Heart left ventricle (tissue), 16 donors: ENCODE measurements at regions not wholly inside any gene's neighbourhood (a gene's known extent, or its start where the extent isn't known, plus 50 kb on each side); places are given as distances from the start of the nearest gene placed in this dataset.

Source experiments
- ATAC-seq, 4 donors: fragments of 200-7000 bp; cut with Tn5 transposase; one replicate each; pipeline ENCODE4 v1.9.1; 2020 to 2022; ENCODE audit warnings: moderate library complexity in 4 of 4, mild to moderate bottlenecking in 3 of 4, moderate number of reproducible peaks in 1 of 4
- DNase-seq, 5 donors: peaks; one replicate each; pipeline ENCODE4 v3.0.0-alpha.2; 2020
- H3K27ac ChIP-seq, 12 donors: fragments of 200-600 bp; sonication (generic) in 4 of 12; one replicate each; pipeline versions ENCODE4 v1.5.0 to v1.8.0; 2016 to 2022; ENCODE audit warnings: mild to moderate bottlenecking in 2 of 12
- H3K27me3 ChIP-seq, 9 donors: fragments of 200-600 bp; sonication (generic) in 2 of 9; one replicate each; pipeline versions ENCODE4 v1.5.1 to v1.8.0; 2016 to 2022; ENCODE audit warnings: mild to moderate bottlenecking in 3 of 9
- H3K36me3 ChIP-seq, 9 donors: fragments of 200-600 bp; sonication (generic) in 2 of 9; one replicate each; pipeline versions ENCODE4 v1.5.0 to v1.8.0; 2018 to 2022; ENCODE audit warnings: mild to moderate bottlenecking in 2 of 9
- H3K4me1 ChIP-seq, 12 donors: fragments of 200-600 bp; sonication (generic) in 4 of 12; one replicate each; pipeline versions ENCODE4 v1.5.0 to v1.8.0; 2016 to 2022; ENCODE audit warnings: mild to moderate bottlenecking in 3 of 12
- H3K4me3 ChIP-seq, 12 donors: fragments of 200-600 bp; sonication (generic) in 4 of 12; one replicate each; pipeline versions ENCODE4 v1.5.0 to v1.8.0; 2017 to 2022; ENCODE audit warnings: mild to moderate bottlenecking in 9 of 12, moderate library complexity in 4 of 12
- H3K9me3 ChIP-seq, 12 donors: fragments of 200-600 bp; sonication (generic) in 4 of 12; one replicate each; pipeline versions ENCODE4 v1.5.0 to v1.8.0; 2016 to 2022; ENCODE audit warnings: mild to moderate bottlenecking in 1 of 12
- POLR2A ChIP-seq, 2 donors: fragments of 450-650 bp; IDR thresholded peaks; one replicate each; pipeline ENCODE4 v1.6.1; 2017; ENCODE audit warnings: antibody characterized with exemption in 2 of 2, mild to moderate bottlenecking in 2 of 2, moderate library complexity in 2 of 2
- WGBS, 4 donors: extraction: QIAGEN DNeasy Blood & Tissue Kit in 2 of 4; methylation state at CpG; one replicate each; pipeline versions ENCODE4 v1.1.5 to v1.1.7; 2013 to 2018; 5-methylcytosine and 5-hydroxymethylcytosine counted together
- intact Hi-C, 10 donors: fragments of 100-400 bp; cut with DNase I; formaldehyde crosslinking; loops; one replicate each; pipeline versions ENCODE4 v1.11.1 to v1.14.2; 2022
- TF ChIP-seq, protein P1 (sequence below), 12 donors: fragments of 200-600 bp; sonication (generic) in 4 of 12; IDR thresholded peaks; one replicate each; pipeline versions ENCODE4 v1.5.0 to v1.8.0; 2018 to 2022; ENCODE audit warnings: antibody characterized with exemption in 12 of 12, mild to moderate bottlenecking in 5 of 12
- donor health status: ischemic (EF 13 %, LVEDD 7.1; RV severe dilation, severe dysfunction).
- donor health status: healthy with polysubstance abuse.
- donor health status: DM: no; HTN: yes; CAD: no.
- donor health status: DM: no; HTN: no; CAD: no.
- donor health status: ischemic (EF 25% LVEDD 6.9; RV normal size, moderate dysfunction).
- donor health status: ischemic (EF 25% LVEDD 5.7; RV mildly dilated, moderate dysfunction).
- donor health status: healthy.
- donor health status: DM: yes; HTN: yes; CAD: no.
- donor health status: ischemic (EF 35%, LVEDD 5.7; RV mildly dilated, moderate dysfunction).
- donor health status: nonischemic (EF 11% LVEDD 7.7; RV severe dilation, severe dysfunction).
- donor health status: DM: yes; HTN: yes; CAD: no.
- donor health status: PGD.
- donor health status: ischemic (EF 29% LVEDD 5.4; RV normal size, mild dysfunction).
- donor health status: nonischemic (EF 23%, LVEDD 6.1; RV moderate dilation, normal function).

DNA sequence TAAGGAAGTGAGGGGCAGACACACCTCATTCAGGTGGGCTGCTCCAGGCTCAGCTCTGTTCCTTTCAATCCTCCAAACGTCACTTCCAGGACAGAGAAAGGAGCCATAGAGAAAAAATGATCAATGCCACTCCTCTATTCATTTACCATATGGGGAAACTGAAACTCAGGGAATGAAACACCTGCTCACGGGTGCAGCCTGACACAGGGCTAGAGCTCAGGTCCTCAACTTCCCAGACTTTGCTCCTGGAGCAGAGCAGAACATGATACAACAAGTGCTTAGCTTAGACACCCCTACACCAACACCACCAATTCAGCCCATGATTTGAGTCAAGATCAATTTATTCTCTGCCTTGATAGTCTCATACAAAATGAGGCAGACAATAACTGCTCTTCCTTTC is 58.5 kb upstream of the LPP start:
- H3K4me3 ChIP-seq, result no peak overlapping the region
- peaks cover 0 to 13% (median 2%) of the 10 kb centered on the region in 12 donors for H3K4me1 ChIP-seq
- intact Hi-C loops, result no loop called here
- H3K27me3 ChIP-seq, result no peaks in the 10 kb centered on the region
- 80 to 87% (median 83%) methylated on average over 2 of the region's 2 CpGs for WGBS, 4 donors
- peaks cover 0 to 7% (median 0%) of the 10 kb centered on the region in 12 donors for H3K9me3 ChIP-seq
- ATAC-seq (no peak), DNase-seq (no peak)
- TF ChIP-seq POLR2A (IDR thresholded peaks at IDR 0.05), result no peak
- H3K36me3 ChIP-seq, result no peaks in the 10 kb centered on the region
- H3K27ac ChIP-seq, result no peak overlapping the region

DNA sequence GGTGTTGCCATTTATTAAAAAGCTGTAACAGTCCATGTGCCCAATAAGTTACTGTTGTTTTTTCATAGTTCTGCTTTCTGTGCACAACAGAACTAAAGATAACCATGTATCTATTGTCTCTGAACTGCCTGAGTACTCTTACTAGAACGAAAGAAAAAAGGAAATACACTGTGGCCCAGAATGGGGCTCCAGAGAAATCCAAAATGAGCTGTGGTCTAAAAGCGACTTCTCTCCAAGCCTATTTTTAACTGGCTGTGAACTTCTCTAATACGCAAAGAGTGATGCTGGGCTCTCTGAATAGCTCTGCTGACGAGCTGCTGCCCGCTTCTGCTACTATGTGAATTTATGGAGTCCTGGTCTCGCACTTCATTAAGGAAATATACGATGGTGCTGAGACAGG is 56.2 kb upstream of the LPP start:
- H3K4me3 ChIP-seq, result no peak overlapping the region
- H3K27me3 ChIP-seq, result no peaks in the 10 kb centered on the region
- ATAC-seq (peak in 3 of 4 donors; percentile 91 to 96 (median 95)), DNase-seq (peak in 4 of 5 donors; percentile 35 to 51 (median 39))
- intact Hi-C loops, result no loop called here
- WGBS, 4 donors, result 40 to 44% (median 44%) methylated on average over 7 of the region's 7 CpGs
- H3K4me1 ChIP-seq, result peaks cover 0 to 13% (median 0%) of the 10 kb centered on the region in 12 donors
- peaks cover 0 to 20% (median 3%) of the 10 kb centered on the region in 12 donors for H3K9me3 ChIP-seq
- TF ChIP-seq, protein P1, sequence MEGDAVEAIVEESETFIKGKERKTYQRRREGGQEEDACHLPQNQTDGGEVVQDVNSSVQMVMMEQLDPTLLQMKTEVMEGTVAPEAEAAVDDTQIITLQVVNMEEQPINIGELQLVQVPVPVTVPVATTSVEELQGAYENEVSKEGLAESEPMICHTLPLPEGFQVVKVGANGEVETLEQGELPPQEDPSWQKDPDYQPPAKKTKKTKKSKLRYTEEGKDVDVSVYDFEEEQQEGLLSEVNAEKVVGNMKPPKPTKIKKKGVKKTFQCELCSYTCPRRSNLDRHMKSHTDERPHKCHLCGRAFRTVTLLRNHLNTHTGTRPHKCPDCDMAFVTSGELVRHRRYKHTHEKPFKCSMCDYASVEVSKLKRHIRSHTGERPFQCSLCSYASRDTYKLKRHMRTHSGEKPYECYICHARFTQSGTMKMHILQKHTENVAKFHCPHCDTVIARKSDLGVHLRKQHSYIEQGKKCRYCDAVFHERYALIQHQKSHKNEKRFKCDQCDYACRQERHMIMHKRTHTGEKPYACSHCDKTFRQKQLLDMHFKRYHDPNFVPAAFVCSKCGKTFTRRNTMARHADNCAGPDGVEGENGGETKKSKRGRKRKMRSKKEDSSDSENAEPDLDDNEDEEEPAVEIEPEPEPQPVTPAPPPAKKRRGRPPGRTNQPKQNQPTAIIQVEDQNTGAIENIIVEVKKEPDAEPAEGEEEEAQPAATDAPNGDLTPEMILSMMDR (IDR thresholded peaks at IDR 0.05), result no peak
- no peak for TF ChIP-seq POLR2A (IDR thresholded peaks at IDR 0.05)
- no peaks in the 10 kb centered on the region for H3K36me3 ChIP-seq
- H3K27ac ChIP-seq, result peak overlapping the region in 11 of 12 donors; percentile 2 to 79 (median 58)

DNA sequence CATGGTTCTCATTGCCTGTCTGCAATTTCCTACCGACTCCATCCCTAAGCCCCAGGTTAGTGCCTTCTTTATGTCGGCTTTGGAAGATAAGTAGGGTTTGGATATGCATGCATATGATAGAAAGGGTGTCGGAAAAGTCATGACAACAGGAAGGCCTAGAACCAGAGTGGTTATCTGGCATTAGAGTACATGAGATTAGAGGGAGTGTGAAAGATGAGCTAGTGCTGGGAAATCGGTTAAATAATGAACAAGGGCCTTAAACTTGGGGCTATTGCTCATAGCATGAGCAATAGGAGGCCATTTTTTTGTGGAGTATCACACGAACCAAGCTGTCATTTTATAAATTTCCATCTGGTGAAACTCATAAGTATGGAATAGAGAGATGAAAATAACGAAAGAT is 54.0 kb upstream of the LPP start:
- WGBS, 4 donors, result 56 to 63% (median 60%) methylated on average over 6 of the region's 6 CpGs
- DNase-seq (no peak), ATAC-seq (no peak)
- TF ChIP-seq POLR2A (IDR thresholded peaks at IDR 0.05), result no peak
- TF ChIP-seq, protein P1 (IDR thresholded peaks at IDR 0.05), result no peak
- Histone ChIP-seq H3K27ac (no peak overlapping the region), H3K4me1 (peaks cover 0 to 13% (median 0%) of the 10 kb centered on the region in 12 donors), H3K4me3 (no peak overlapping the region), H3K9me3 (peaks cover 0 to 20% (median 3%) of the 10 kb centered on the region in 12 donors), H3K27me3 (no peaks in the 10 kb centered on the region), H3K36me3 (no peaks in the 10 kb centered on the region)
- intact Hi-C loops, result no loop called here

DNA sequence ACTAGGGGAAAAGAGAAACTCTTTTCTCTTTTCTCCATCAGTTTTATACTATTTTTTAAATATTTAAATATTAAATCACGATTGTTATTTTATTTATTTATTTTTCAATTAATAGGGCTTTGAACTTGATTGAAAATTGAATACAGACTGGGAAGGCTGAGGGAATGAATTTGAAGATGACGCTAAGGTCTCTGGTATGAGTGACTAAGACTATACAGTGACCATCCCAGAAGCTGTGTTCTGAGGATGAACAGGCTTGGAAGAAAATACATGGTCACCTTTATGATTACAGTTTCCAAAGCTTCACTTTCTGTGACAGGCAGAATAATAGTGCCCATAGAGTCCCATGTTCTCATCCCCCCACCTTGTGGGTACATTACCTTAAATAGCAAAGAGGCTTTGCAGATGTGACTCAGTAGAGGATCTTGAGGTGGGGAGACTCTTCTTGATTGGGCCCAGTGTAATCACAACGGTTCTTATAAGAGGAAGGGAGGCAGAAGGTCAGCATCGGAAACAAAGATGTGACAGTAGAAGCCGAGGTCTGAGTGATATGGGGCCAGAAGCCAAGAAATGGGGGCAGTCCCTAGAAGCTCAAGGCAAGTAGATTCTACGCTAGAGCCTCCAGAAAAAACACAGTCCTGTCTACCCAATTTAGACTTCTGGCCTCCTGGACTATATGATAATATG is 51.0 kb upstream of the LPP start:
- WGBS, 4 donors, result 84 to 91% (median 88%) methylated on average over 6 of the region's 6 CpGs
- intact Hi-C loops, result no loop called here
- ATAC-seq, result no peak
- no peak for DNase-seq
- H3K9me3 ChIP-seq, result peaks cover 0 to 20% (median 3%) of the 10 kb centered on the region in 12 donors
- H3K36me3 ChIP-seq, result no peaks in the 10 kb centered on the region
- H3K4me1 ChIP-seq, result peaks cover 0 to 5% (median 0%) of the 10 kb centered on the region in 12 donors
- TF ChIP-seq, protein P1 (IDR thresholded peaks at IDR 0.05), result no peak
- TF ChIP-seq POLR2A (IDR thresholded peaks at IDR 0.05), result no peak
- no peak overlapping the region for H3K27ac ChIP-seq
- H3K4me3 ChIP-seq, result no peak overlapping the region
- no peaks in the 10 kb centered on the region for H3K27me3 ChIP-seq
